ENCODE measurements at regions not wholly inside any gene's neighbourhood (a gene's known extent, or its start where the extent isn't known, plus 50 kb on each side); places are given as distances from the start of the nearest gene placed in this dataset.

- no peak for ATAC-seq
- no peak for TF ChIP-seq BACH2 (CRISPR knock-in tag; IDR thresholded peaks at IDR 0.05; ENCODE audit: borderline replicate concordance)
- no peak for TF ChIP-seq ZNF70 (CRISPR knock-in tag; IDR thresholded peaks at IDR 0.05)
- TF ChIP-seq CREB5 (CRISPR knock-in tag; IDR thresholded peaks at IDR 0.05; ENCODE audit: low read depth) = no peak
- TF ChIP-seq ZNF565 (CRISPR knock-in tag; conservative IDR thresholded peaks at IDR 0.05; ENCODE audit: low read depth) = no peak
- no peak for TF ChIP-seq ESRRG (CRISPR knock-in tag; IDR thresholded peaks at IDR 0.05)
- TF ChIP-seq GLIS3 (CRISPR knock-in tag; IDR thresholded peaks at IDR 0.05) = no peak
- TF ChIP-seq RARB (CRISPR knock-in tag; IDR thresholded peaks at IDR 0.05) = no peak
- no peak for TF ChIP-seq CSDC2 (CRISPR knock-in tag; IDR thresholded peaks at IDR 0.05)
- no peak for TF ChIP-seq PATZ1 (CRISPR knock-in tag; IDR thresholded peaks at IDR 0.05; ENCODE audit: borderline replicate concordance)
- TF ChIP-seq OSR1 (CRISPR knock-in tag; IDR thresholded peaks at IDR 0.05) = no peak
- no peak for TF ChIP-seq ZFP30 (CRISPR knock-in tag; IDR thresholded peaks at IDR 0.05)
- no peak for TF ChIP-seq TOX (CRISPR knock-in tag; IDR thresholded peaks at IDR 0.05; ENCODE audit: borderline replicate concordance)
- no peak for TF ChIP-seq SNAI2 (CRISPR knock-in tag; IDR thresholded peaks at IDR 0.05)
- no peak for TF ChIP-seq ZNF8 (CRISPR knock-in tag; IDR thresholded peaks at IDR 0.05)
- no peak for TF ChIP-seq ISL1 (CRISPR knock-in tag; IDR thresholded peaks at IDR 0.05)
- no peak for TF ChIP-seq TSHZ2 (CRISPR knock-in tag; IDR thresholded peaks at IDR 0.05)
- no peak for TF ChIP-seq ZC3H10 (CRISPR knock-in tag; IDR thresholded peaks at IDR 0.05)
Observed at GRCh38 chr22:27133019-27133431, 475.6 kb downstream of the MIAT start.

GRCh38 chr22:27133681-27134314 is 476.4 kb downstream of the MIAT start:
- no peak for ATAC-seq
- TF ChIP-seq PPARA (CRISPR knock-in tag; IDR thresholded peaks at IDR 0.05; ENCODE audit: borderline replicate concordance) (no peak), PATZ1 (CRISPR knock-in tag; IDR thresholded peaks at IDR 0.05; ENCODE audit: borderline replicate concordance) (no peak), TOX (CRISPR knock-in tag; IDR thresholded peaks at IDR 0.05; ENCODE audit: borderline replicate concordance) (no peak), ZFP3 (CRISPR knock-in tag; IDR thresholded peaks at IDR 0.05) (no peak), ZNF565 (CRISPR knock-in tag; conservative IDR thresholded peaks at IDR 0.05; ENCODE audit: low read depth) (no peak), ZFP30 (CRISPR knock-in tag; IDR thresholded peaks at IDR 0.05) (no peak), ARNTL (CRISPR knock-in tag; IDR thresholded peaks at IDR 0.05; ENCODE audit: borderline replicate concordance, low read depth) (no peak), RARB (CRISPR knock-in tag; IDR thresholded peaks at IDR 0.05) (no peak), TCF4 (CRISPR knock-in tag; IDR thresholded peaks at IDR 0.05; ENCODE audit: borderline replicate concordance) (no peak), ZC3H10 (CRISPR knock-in tag; IDR thresholded peaks at IDR 0.05) (no peak), OSR1 (CRISPR knock-in tag; IDR thresholded peaks at IDR 0.05) (no peak), ESRRG (CRISPR knock-in tag; IDR thresholded peaks at IDR 0.05) (no peak), ZNF8 (CRISPR knock-in tag; IDR thresholded peaks at IDR 0.05) (no peak), ISL1 (CRISPR knock-in tag; IDR thresholded peaks at IDR 0.05) (no peak), CSRNP3 (CRISPR knock-in tag; IDR thresholded peaks at IDR 0.05) (no peak), SNAI2 (CRISPR knock-in tag; IDR thresholded peaks at IDR 0.05) (no peak), CREB5 (CRISPR knock-in tag; IDR thresholded peaks at IDR 0.05; ENCODE audit: low read depth) (no peak), ZNF70 (CRISPR knock-in tag; IDR thresholded peaks at IDR 0.05) (no peak), GLIS3 (CRISPR knock-in tag; IDR thresholded peaks at IDR 0.05) (no peak)
